Fibroblast of pulmonary artery (primary cell): ENCODE measurements at regions not wholly inside any gene's neighbourhood (a gene's known extent, or its start where the extent isn't known, plus 50 kb on each side); places are given as distances from the start of the nearest gene placed in this dataset.

ENCODE experiments used
- DNase-seq: peaks from one replicate; pipeline ENCODE4 v3.0.0-alpha.2; 2010; ENCODE audit warnings: low read depth
- H3K4me3 ChIP-seq: replicated peaks from 2 replicates; pipeline ENCODE4 v1.5.1; 2011; ENCODE audit warnings: low read depth, mild to moderate bottlenecking, control low read depth, low read length, moderate library complexity
- CTCF ChIP-seq: IDR thresholded peaks from 2 replicates; pipeline ENCODE4 v1.5.1; 2011; ENCODE audit warnings: mild to moderate bottlenecking, control low read depth, low read length, inconsistent platforms; ENCODE audit errors: missing control alignments

- no peak for DNase-seq
- no peak for TF ChIP-seq CTCF
- no peak overlapping the region for H3K4me3 ChIP-seq
Measured at GRCh38 chr6:92339936-92340640, 1079.3 kb downstream of the EPHA7 start.

GRCh38 chr6:92337571-92337970, 1081.8 kb downstream of the EPHA7 start:
- TF ChIP-seq CTCF, result no peak
- DNase-seq, result no peak
- H3K4me3 ChIP-seq, result no peak overlapping the region

- no peak overlapping the region for H3K4me3 ChIP-seq
- TF ChIP-seq CTCF, result no peak
- DNase-seq, result peak; percentile 3
Measured at GRCh38 chr6:92329208-92329847, 1090.0 kb downstream of the EPHA7 start.

GRCh38 chr6:92315312-92315711, 1104.0 kb downstream of the EPHA7 start:
- DNase-seq, result no peak
- no peak overlapping the region for H3K4me3 ChIP-seq
- no peak for TF ChIP-seq CTCF

- H3K4me3 ChIP-seq, result no peak overlapping the region
- TF ChIP-seq CTCF, result no peak
- DNase-seq, result no peak
Measured at GRCh38 chr6:92297101-92297500, 1122.3 kb downstream of the EPHA7 start.

GRCh38 chr6:92292067-92292466, 1127.3 kb downstream of the EPHA7 start:
- DNase-seq, result no peak
- TF ChIP-seq CTCF, result no peak
- no peak overlapping the region for H3K4me3 ChIP-seq

GRCh38 chr6:92289831-92290230, 1129.5 kb downstream of the EPHA7 start:
- no peak for TF ChIP-seq CTCF
- no peak for DNase-seq

More at GRCh38 chr6:92289831-92290230, 1129.5 kb downstream of the EPHA7 start:
- no peak overlapping the region for H3K4me3 ChIP-seq
